KBM-7 (cell line): ENCODE measurements at regions not wholly inside any gene's neighbourhood (a gene's known extent, or its start where the extent isn't known, plus 50 kb on each side); places are given as distances from the start of the nearest gene placed in this dataset.

Source experiments
- DNase-seq: peaks from one replicate; pipeline ENCODE4 v3.0.0-alpha.2; 2015
- in situ Hi-C: fragments of 300-500 bp; cut with MboI; formaldehyde crosslinking; loops from 2 replicates; pipeline ENCODE4 v1.14.3; 2020; ENCODE audit warnings: low sequenced_read_pairs, low pct_unique_long_range_greater_than_20kb, mixed read lengths

GRCh38 chr13:74845806-74846205 lies 636.2 kb downstream of the TBC1D4 start:
- in situ Hi-C loops: no loop called here
- DNase-seq: no peak

- in situ Hi-C loops: no loop called here
These were observed 640.3 kb downstream of the TBC1D4 start for GRCh38 chr13:74841651-74842050.

GRCh38 chr13:74841123-74841522 lies 640.8 kb downstream of the TBC1D4 start:
- in situ Hi-C loops: no loop called here
- no peak for DNase-seq

More at GRCh38 chr13:74841651-74842050, 640.3 kb downstream of the TBC1D4 start:
- DNase-seq: no peak

- no peak for DNase-seq
- in situ Hi-C loops: no loop called here
These were observed 642.3 kb downstream of the TBC1D4 start for GRCh38 chr13:74839656-74840055.

GRCh38 chr13:74838096-74838495 lies 643.9 kb downstream of the TBC1D4 start:
- no peak for DNase-seq
- in situ Hi-C loops: no loop called here

GRCh38 chr13:74836628-74837027 lies 645.3 kb downstream of the TBC1D4 start:
- DNase-seq: no peak
- in situ Hi-C loops: no loop called here

GRCh38 chr13:74835579-74835978 lies 646.4 kb downstream of the TBC1D4 start:
- no peak for DNase-seq
- in situ Hi-C loops: no loop called here

GRCh38 chr13:74825938-74826246 lies 656.1 kb downstream of the TBC1D4 start:
- DNase-seq: no peak
- in situ Hi-C loops: no loop called here

GRCh38 chr13:74825152-74825937 lies 656.6 kb downstream of the TBC1D4 start:
- no peak for DNase-seq
- in situ Hi-C loops: no loop called here

GRCh38 chr13:74820809-74821208 lies 661.2 kb downstream of the TBC1D4 start:
- in situ Hi-C loops: no loop called here
- no peak for DNase-seq

GRCh38 chr13:74819549-74819948 lies 662.4 kb downstream of the TBC1D4 start:
- DNase-seq: no peak
- in situ Hi-C loops: no loop called here

GRCh38 chr13:74816737-74817136 lies 665.2 kb downstream of the TBC1D4 start:
- in situ Hi-C loops: no loop called here
- no peak for DNase-seq

- in situ Hi-C loops: no loop called here
- DNase-seq: no peak
These were observed 662.0 kb upstream of the KLF12 start for GRCh38 chr13:74796157-74796556.

- no peak for DNase-seq
- in situ Hi-C loops: no loop called here
These were observed 661.3 kb upstream of the KLF12 start for GRCh38 chr13:74795526-74795925.

- in situ Hi-C loops: no loop called here
- no peak for DNase-seq
These were observed 660.4 kb upstream of the KLF12 start for GRCh38 chr13:74794582-74794981.

- no peak for DNase-seq
- in situ Hi-C loops: no loop called here
These were observed 659.9 kb upstream of the KLF12 start for GRCh38 chr13:74794147-74794546.

GRCh38 chr13:74784959-74785358 lies 650.8 kb upstream of the KLF12 start:
- DNase-seq: no peak
- in situ Hi-C loops: no loop called here

- DNase-seq: no peak
- in situ Hi-C loops: no loop called here
These were observed 644.7 kb upstream of the KLF12 start for GRCh38 chr13:74778946-74779345.

GRCh38 chr13:74778087-74778486 lies 643.9 kb upstream of the KLF12 start:
- DNase-seq: no peak
- in situ Hi-C loops: no loop called here

GRCh38 chr13:74774264-74774663 lies 640.1 kb upstream of the KLF12 start:
- in situ Hi-C loops: no loop called here
- DNase-seq: no peak

GRCh38 chr13:74773248-74773647 lies 639.0 kb upstream of the KLF12 start:
- in situ Hi-C loops: no loop called here
- no peak for DNase-seq
